T-cell (primary cell): ENCODE measurements at regions not wholly inside any gene's neighbourhood (a gene's known extent, or its start where the extent isn't known, plus 50 kb on each side); places are given as distances from the start of the nearest gene placed in this dataset.

Source experiments
- ATAC-seq, 4 experiments: fragments of 200-7000 bp in 3 of 4; fragments of 150-1000 bp in 1 of 4; cut with Tn5 transposase; replicated peaks in 1 of 4; 1 replicate in 3 of 4; 2 replicates in 1 of 4; pipeline ENCODE4 v1.10.0; 2021; ENCODE audit warnings: moderate library complexity in 3 of 4, mild to moderate bottlenecking in 2 of 4, moderate number of reproducible peaks in 1 of 4
- CTCF ChIA-PET, 2 donors: fragments of 300-600 bp; sonication (Branson Sonifier 250); formaldehyde crosslinking; loops; one replicate each; lab custom pipeline; 2022; ENCODE audit warnings: antibody characterized with exemption in 2 of 2; lab: Charles Lee
- POLR2A ChIA-PET, 2 donors: fragments of 300-600 bp; sonication (Branson Sonifier 250); formaldehyde crosslinking; loops; one replicate each; lab custom pipeline; 2022; ENCODE audit warnings: antibody characterized with exemption in 2 of 2; lab: Charles Lee
- DNase-seq, 35 experiments: peaks; one replicate each; pipeline versions ENCODE4 v3.0.0 to v3.0.0-alpha.2; 2013 to 2023
- H3K27ac ChIP-seq: one replicate; pipeline ENCODE4 v1.5.1; 2013; ENCODE audit warnings: low read length
- H3K27me3 ChIP-seq, 2 experiments: replicated peaks in 1 of 2; 1 replicate in 1 of 2; 2 replicates in 1 of 2; pipeline versions ENCODE4 v1.6.1 to v1.7.0; 2013; ENCODE audit warnings: low read length in 1 of 2, mixed read lengths in 1 of 2; ENCODE audit not compliant: control insufficient read depth in 2 of 2, insufficient read depth in 2 of 2; ENCODE audit errors: extremely low read depth in 1 of 2
- H3K36me3 ChIP-seq, 2 donors: 1 replicate in 1 of 2; 2 replicates in 1 of 2; pipeline versions ENCODE4 v1.6.1 to v1.7.0; 2013; ENCODE audit warnings: low read length in 1 of 2; ENCODE audit not compliant: control insufficient read depth in 2 of 2, insufficient read depth in 1 of 2; ENCODE audit errors: extremely low read depth in 1 of 2
- H3K4me1 ChIP-seq, 2 experiments: 1 replicate in 1 of 2; 2 replicates in 1 of 2; pipeline versions ENCODE4 v1.6.1 to v1.7.0; 2013; ENCODE audit warnings: low read length in 2 of 2, mixed read lengths in 1 of 2; ENCODE audit not compliant: insufficient read depth in 2 of 2, control insufficient read depth in 1 of 2; ENCODE audit errors: extremely low read depth in 1 of 2
- H3K4me3 ChIP-seq, 2 donors: 1 replicate in 1 of 2; 2 replicates in 1 of 2; pipeline versions ENCODE4 v1.5.1 to v1.7.0; 2013; ENCODE audit warnings: mild to moderate bottlenecking in 2 of 2, low read length in 1 of 2, moderate library complexity in 1 of 2; ENCODE audit not compliant: control insufficient read depth in 1 of 2; ENCODE audit errors: extremely low read depth in 1 of 2
- H3K9me3 ChIP-seq: 2 replicates; pipeline ENCODE4 v1.7.0; 2013
- H3K27ac Mint-ChIP-seq, 2 donors: one replicate each; pipeline ENCODE4 v1.8.0; 2020 to 2021; ENCODE audit warnings: mild to moderate bottlenecking in 2 of 2, mixed read lengths in 2 of 2
- H3K27me3 Mint-ChIP-seq, 2 donors: one replicate each; pipeline ENCODE4 v1.8.0; 2021 to 2022; ENCODE audit warnings: mixed read lengths in 2 of 2
- H3K36me3 Mint-ChIP-seq: one replicate; pipeline ENCODE4 v1.8.0; 2021; ENCODE audit warnings: mixed read lengths
- H3K4me1 Mint-ChIP-seq, 3 donors: one replicate each; pipeline ENCODE4 v1.8.0; 2020 to 2022; ENCODE audit warnings: mixed read lengths in 3 of 3, mild to moderate bottlenecking in 1 of 3
- H3K4me3 Mint-ChIP-seq, 3 donors: one replicate each; pipeline ENCODE4 v1.8.0; 2020 to 2022; ENCODE audit warnings: mild to moderate bottlenecking in 3 of 3, mixed read lengths in 3 of 3, moderate library complexity in 3 of 3
- H3K9me3 Mint-ChIP-seq, 3 donors: one replicate each; pipeline ENCODE4 v1.8.0; 2020 to 2022; ENCODE audit warnings: mixed read lengths in 3 of 3
- WGBS: methylation state at CpG from one replicate; pipeline ENCODE4 v1.1.5; 2013; ENCODE audit warnings: missing lambda C conversion rate; ENCODE audit not compliant: insufficient coverage; 5-methylcytosine and 5-hydroxymethylcytosine counted together

DNA sequence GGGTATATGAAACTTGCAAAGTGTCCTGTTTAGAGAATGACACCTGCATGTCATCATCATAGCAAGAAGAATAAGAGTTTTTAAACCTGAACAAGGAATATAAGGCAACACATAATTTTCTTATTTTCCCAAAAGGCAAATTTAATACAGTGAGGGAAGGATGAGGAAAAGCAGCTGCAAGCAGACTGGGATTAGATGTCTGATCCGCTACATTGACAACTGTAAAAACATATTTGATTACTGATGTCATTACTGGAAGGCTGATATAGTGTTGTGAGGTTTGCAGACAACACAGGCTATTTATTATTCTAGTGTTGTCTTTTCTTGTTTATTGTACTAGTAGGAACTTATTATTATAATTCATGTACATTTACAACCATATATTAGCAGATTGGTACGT, 528.7 kb downstream of the ZIC1 start:
- WGBS = no CpG with 5 or more reads among the region's 2 CpGs
- Mint-ChIP-seq H3K4me3 (no peak overlapping the region), H3K27ac (no peak overlapping the region), H3K4me1 (no peaks in the 10 kb centered on the region), H3K36me3 (no peaks in the 10 kb centered on the region), H3K9me3 (peaks cover 0 to 10% (median 3%) of the 10 kb centered on the region in 3 donors), H3K27me3 (no peaks in the 10 kb centered on the region)
- H3K4me1 ChIP-seq = no peaks in the 10 kb centered on the region
- POLR2A ChIA-PET = no interaction called here
- H3K27ac ChIP-seq = no peak overlapping the region
- H3K4me3 ChIP-seq = no peak overlapping the region
- no peaks in the 10 kb centered on the region for H3K9me3 ChIP-seq
- CTCF ChIA-PET = no interaction called here
- DNase-seq (no peak), ATAC-seq (no peak)
- no peaks in the 10 kb centered on the region for H3K36me3 ChIP-seq
- no peaks in the 10 kb centered on the region for H3K27me3 ChIP-seq

DNA sequence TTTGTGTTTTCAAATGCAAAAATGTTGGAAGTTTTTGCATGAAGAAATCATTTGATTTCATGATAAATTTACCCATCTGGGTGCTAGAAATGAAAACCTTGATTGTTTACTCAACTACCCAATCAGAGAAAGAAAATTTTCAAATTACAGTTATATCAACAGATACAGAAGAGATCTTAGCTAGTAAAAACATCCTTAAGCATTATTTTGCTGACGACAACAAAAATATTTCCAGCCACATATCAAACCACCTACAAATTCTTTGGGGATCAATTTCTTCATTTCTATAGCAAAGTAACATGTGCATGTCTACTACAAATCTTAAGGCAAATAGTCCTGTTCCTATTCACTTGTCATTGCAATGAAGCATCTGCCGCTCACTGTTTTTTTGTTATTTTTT, 530.3 kb downstream of the ZIC1 start:
- Mint-ChIP-seq H3K4me1 (no peaks in the 10 kb centered on the region), H3K9me3 (peaks cover 0 to 10% (median 3%) of the 10 kb centered on the region in 3 donors), H3K4me3 (no peak overlapping the region), H3K36me3 (no peaks in the 10 kb centered on the region), H3K27me3 (no peaks in the 10 kb centered on the region), H3K27ac (no peak overlapping the region)
- H3K9me3 ChIP-seq = no peaks in the 10 kb centered on the region
- POLR2A ChIA-PET = no interaction called here
- no peaks in the 10 kb centered on the region for H3K27me3 ChIP-seq
- H3K36me3 ChIP-seq = no peaks in the 10 kb centered on the region
- H3K4me1 ChIP-seq = no peaks in the 10 kb centered on the region
- no peak overlapping the region for H3K4me3 ChIP-seq
- no peak overlapping the region for H3K27ac ChIP-seq
- CTCF ChIA-PET = interaction anchor here in 1 of 2 donors (0.7 kb wide), 1 partner anchor 15 kb away, joined by 4 read pairs; no protein-coding TSS in a partner anchor
- DNase-seq = no peak
- WGBS = 100% methylated on average over 2 of the region's 2 CpGs
- no peak for ATAC-seq

DNA sequence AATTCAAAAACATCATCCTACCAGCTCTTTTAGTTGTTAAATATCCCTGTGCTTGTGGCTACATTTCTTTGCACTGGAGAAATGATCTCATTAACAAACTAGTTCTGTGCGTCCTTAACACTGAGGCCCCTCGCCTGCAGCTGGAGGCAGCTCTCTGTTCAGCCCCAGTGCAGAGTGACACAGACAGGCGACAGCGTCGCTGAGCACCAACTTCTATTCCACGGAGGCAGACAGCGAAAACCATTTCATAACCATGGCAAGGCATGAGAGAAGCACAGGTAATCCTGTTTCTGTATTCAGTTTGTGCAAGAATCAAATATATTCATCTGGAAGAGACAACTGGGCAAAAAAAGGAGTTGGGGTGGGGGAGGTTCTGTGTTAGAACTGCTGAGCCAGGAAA, 530.7 kb downstream of the ZIC1 start:
- no peak for ATAC-seq
- Mint-ChIP-seq H3K27ac (no peak overlapping the region), H3K9me3 (peaks cover 0 to 10% (median 3%) of the 10 kb centered on the region in 3 donors), H3K4me3 (no peak overlapping the region), H3K27me3 (no peaks in the 10 kb centered on the region), H3K36me3 (no peaks in the 10 kb centered on the region), H3K4me1 (no peaks in the 10 kb centered on the region)
- Histone ChIP-seq H3K4me3 (no peak overlapping the region), H3K4me1 (no peaks in the 10 kb centered on the region), H3K9me3 (no peaks in the 10 kb centered on the region), H3K27me3 (no peaks in the 10 kb centered on the region), H3K36me3 (no peaks in the 10 kb centered on the region), H3K27ac (no peak overlapping the region)
- DNase-seq = no peak
- CTCF ChIA-PET = interaction anchor here in 1 of 2 donors (0.7 kb wide), 1 partner anchor 16 kb away, joined by 4 read pairs; no protein-coding TSS in a partner anchor
- 73% methylated on average over 5 of the region's 7 CpGs for WGBS
- POLR2A ChIA-PET = no interaction called here

DNA sequence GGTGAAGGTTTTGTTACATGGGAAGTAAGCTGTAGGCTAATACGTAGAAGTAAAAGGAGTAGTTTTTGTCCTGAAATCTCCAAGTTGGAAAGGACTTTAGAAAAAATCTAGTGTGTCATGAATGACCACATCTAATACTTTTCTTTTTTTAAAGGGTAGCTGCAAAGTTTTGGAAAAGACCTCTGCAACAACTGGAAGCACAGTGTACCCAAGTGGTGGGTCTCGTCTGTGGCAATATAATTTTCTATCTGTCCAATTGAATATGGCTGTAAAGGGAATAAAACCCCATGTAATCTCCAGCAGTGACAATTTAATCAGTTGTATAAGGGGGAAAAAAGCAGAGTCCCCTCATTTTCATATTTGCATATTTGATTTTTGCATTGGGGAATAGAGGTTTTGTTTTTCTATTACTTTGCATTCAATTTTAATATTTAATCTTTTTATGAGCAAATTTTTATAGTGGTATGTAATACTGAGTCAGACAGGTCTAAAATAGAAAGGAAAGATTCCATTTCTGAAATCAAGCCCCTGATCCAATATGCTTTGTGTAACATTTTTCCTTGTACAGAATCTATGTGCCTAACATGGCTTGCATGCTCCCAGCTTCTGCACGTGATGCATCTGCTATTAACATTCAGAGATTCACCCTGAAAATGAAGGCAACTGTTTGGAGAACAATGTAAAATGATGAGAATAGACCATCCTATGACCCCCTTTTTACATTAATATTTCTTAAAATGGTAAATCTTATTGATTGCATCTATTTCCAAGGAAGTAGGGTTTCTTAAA, 531.4 kb downstream of the ZIC1 start:
- POLR2A ChIA-PET = interaction anchor here in 1 of 2 donors (0.6 kb wide), 1 partner anchor 16 kb away, joined by 3 read pairs; no protein-coding TSS in a partner anchor
- H3K36me3 ChIP-seq = no peaks in the 10 kb centered on the region
- no peaks in the 10 kb centered on the region for H3K36me3 Mint-ChIP-seq

DNA sequence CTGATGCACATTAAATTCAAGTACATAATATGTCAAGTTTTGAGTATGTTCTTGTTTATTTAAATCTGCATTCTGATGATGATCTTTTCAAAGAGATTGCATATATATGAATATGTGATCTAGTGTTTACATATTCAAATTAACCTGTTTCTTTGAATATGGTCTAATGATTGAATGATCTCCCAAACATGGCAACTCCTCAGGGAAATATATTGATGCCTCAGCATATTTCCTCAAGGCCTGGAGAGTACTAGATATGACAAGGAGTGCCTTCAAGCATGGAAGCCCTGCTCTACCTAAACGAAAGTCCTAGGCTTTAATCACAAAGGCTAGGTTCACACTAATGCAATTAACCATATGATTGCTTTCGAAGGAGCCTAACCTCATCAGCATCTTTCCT, 532.8 kb downstream of the ZIC1 start:
- no peaks in the 10 kb centered on the region for H3K36me3 ChIP-seq
- ChIA-PET CTCF (no interaction called here), POLR2A (no interaction called here)
- H3K27ac Mint-ChIP-seq = no peak overlapping the region
- H3K27me3 Mint-ChIP-seq = no peaks in the 10 kb centered on the region
- no peak overlapping the region for H3K4me3 Mint-ChIP-seq
- no peaks in the 10 kb centered on the region for H3K27me3 ChIP-seq
- no peaks in the 10 kb centered on the region for H3K36me3 Mint-ChIP-seq
- no peak overlapping the region for H3K4me3 ChIP-seq
- H3K9me3 Mint-ChIP-seq = peaks cover 0 to 12% (median 3%) of the 10 kb centered on the region in 3 donors
- WGBS = 63% methylated on average over 2 of the region's 2 CpGs
- no peak for ATAC-seq
- H3K4me1 Mint-ChIP-seq = no peaks in the 10 kb centered on the region
- no peak for DNase-seq
- no peaks in the 10 kb centered on the region for H3K4me1 ChIP-seq
- H3K27ac ChIP-seq = no peak overlapping the region
- H3K9me3 ChIP-seq = no peaks in the 10 kb centered on the region

More for the DNA sequence above, 531.4 kb downstream of the ZIC1 start:
- DNase-seq = no peak
- Mint-ChIP-seq H3K9me3 (peaks cover 0 to 10% (median 2%) of the 10 kb centered on the region in 3 donors), H3K27me3 (no peaks in the 10 kb centered on the region), H3K4me1 (no peaks in the 10 kb centered on the region), H3K27ac (no peak overlapping the region), H3K4me3 (no peak overlapping the region)
- no peak overlapping the region for H3K4me3 ChIP-seq
- H3K9me3 ChIP-seq = no peaks in the 10 kb centered on the region
- no CpG with 5 or more reads among the region's 3 CpGs for WGBS
- no peaks in the 10 kb centered on the region for H3K4me1 ChIP-seq
- no peak for ATAC-seq
- no peak overlapping the region for H3K27ac ChIP-seq
- H3K27me3 ChIP-seq = no peaks in the 10 kb centered on the region
- CTCF ChIA-PET = no interaction called here

DNA sequence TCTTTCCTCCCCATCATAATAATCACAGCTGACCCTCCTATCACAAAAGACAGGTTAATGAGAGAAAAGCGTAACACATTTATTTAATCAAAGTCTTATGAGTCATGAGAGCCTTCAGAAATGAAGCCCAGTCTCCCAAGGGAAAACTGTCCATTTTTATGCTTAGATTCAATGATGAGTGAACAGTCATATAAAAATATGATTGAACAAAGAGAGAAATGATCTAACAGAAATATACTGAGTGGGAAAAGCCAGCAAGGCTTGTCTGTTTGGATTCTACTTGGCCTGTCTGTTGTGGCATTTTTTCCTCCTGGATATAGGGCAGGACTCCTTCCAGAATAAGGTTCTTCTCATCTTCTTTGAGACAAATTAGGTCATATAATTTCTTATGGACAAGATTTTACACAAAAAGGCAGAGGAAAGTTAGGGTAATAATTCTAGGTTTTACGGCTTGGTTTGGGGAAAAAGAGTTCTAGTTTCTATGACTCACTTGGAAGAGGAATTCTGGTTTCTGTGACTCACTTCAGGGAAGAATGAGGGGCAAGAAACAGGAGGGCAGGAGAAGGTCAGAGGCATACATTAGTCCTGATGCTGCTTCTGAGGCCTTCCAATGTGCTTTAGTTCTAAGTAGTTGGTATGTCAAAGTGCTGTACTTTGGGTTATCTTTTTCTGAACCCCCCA, 534.2 kb downstream of the ZIC1 start:
- Histone ChIP-seq H3K36me3 (no peaks in the 10 kb centered on the region), H3K27ac (no peak overlapping the region), H3K9me3 (no peaks in the 10 kb centered on the region), H3K4me3 (no peak overlapping the region), H3K4me1 (no peaks in the 10 kb centered on the region), H3K27me3 (no peaks in the 10 kb centered on the region)
- WGBS = 78% methylated on average over 1 of the region's 2 CpGs
- Mint-ChIP-seq H3K4me3 (no peak overlapping the region), H3K9me3 (peaks cover 0 to 10% (median 4%) of the 10 kb centered on the region in 3 donors), H3K27me3 (no peaks in the 10 kb centered on the region), H3K36me3 (no peaks in the 10 kb centered on the region), H3K27ac (no peak overlapping the region), H3K4me1 (no peaks in the 10 kb centered on the region)
- ChIA-PET CTCF (no interaction called here), POLR2A (no interaction called here)
- no peak for DNase-seq
- no peak for ATAC-seq
